ENCODE measurements at regions not wholly inside any gene's neighbourhood (a gene's known extent, or its start where the extent isn't known, plus 50 kb on each side); places are given as distances from the start of the nearest gene placed in this dataset.

GRCh38 chr4:34880246-34880645 is 1364.1 kb downstream of the ARAP2 start:
- TF ChIP-seq CTCF (IDR thresholded peaks at IDR 0.05) (no peak), POLR2A (IDR thresholded peaks at IDR 0.05) (no peak)

Measured in right lobe of liver (tissue), 4 donors.